ENCODE measurements at regions not wholly inside any gene's neighbourhood (a gene's known extent, or its start where the extent isn't known, plus 50 kb on each side); places are given as distances from the start of the nearest gene placed in this dataset.

GRCh38 chr7:51732116-51732515 lies 415.5 kb upstream of the COBL start:
- intact Hi-C loops (cut with DNase I), result no loop called here
- ATAC-seq (no peak), DNase-seq (no peak)
- 54% methylated on average over 5 of the region's 5 CpGs for WGBS
- Histone ChIP-seq H3K27ac (ENCODE audit: low read length) (no peak overlapping the region), H3K4me1 (ENCODE audit: control insufficient read depth, insufficient read depth, low read length) (no peaks in the 10 kb centered on the region), H3K4me3 (ENCODE audit: low read length) (no peak overlapping the region), H3K27me3 (ENCODE audit: control insufficient read depth, insufficient read depth) (no peaks in the 10 kb centered on the region), H3K9me3 (ENCODE audit: control insufficient read depth, low read length) (no peaks in the 10 kb centered on the region)

DNA sequence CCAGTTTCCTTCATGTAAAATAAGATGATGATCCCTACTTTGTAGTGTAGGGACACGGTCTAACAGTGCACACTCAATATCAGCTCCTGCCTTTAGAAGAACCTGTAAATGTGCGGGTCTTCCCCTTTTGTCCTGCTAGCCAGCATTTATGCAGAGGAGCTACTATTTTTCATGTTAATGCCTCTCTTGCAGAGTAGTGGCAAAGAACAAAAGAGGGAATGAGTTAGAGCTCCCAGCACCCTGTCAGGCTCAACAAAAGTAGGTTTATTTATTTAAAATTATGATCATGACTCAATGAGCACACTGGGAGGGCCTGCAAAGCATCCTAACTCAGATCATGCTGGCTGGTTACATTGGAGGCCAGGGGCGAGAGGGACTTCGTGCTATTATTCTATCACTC lies 414.5 kb upstream of the COBL start:
- H3K9me3 ChIP-seq (ENCODE audit: control insufficient read depth, low read length), result no peaks in the 10 kb centered on the region
- H3K27me3 ChIP-seq (ENCODE audit: control insufficient read depth, insufficient read depth), result no peaks in the 10 kb centered on the region
- H3K27ac ChIP-seq (ENCODE audit: low read length), result no peak overlapping the region
- intact Hi-C loops (cut with DNase I), result no loop called here
- ATAC-seq, result no peak
- H3K4me1 ChIP-seq (ENCODE audit: control insufficient read depth, insufficient read depth, low read length), result no peaks in the 10 kb centered on the region
- DNase-seq, result no peak
- WGBS, result 33% methylated on average over 4 of the region's 4 CpGs
- no peak overlapping the region for H3K4me3 ChIP-seq (ENCODE audit: low read length)

- no peaks in the 10 kb centered on the region for H3K4me1 ChIP-seq (ENCODE audit: control insufficient read depth, insufficient read depth, low read length)
- WGBS, result 34% methylated on average over 2 of the region's 2 CpGs
- DNase-seq (no peak), ATAC-seq (no peak)
- intact Hi-C loops (cut with DNase I), result no loop called here
- H3K9me3 ChIP-seq (ENCODE audit: control insufficient read depth, low read length), result no peaks in the 10 kb centered on the region
- H3K27me3 ChIP-seq (ENCODE audit: control insufficient read depth, insufficient read depth), result no peaks in the 10 kb centered on the region
- no peak overlapping the region for H3K4me3 ChIP-seq (ENCODE audit: low read length)
- no peak overlapping the region for H3K27ac ChIP-seq (ENCODE audit: low read length)
Observed at GRCh38 chr7:51727441-51727840, 410.8 kb upstream of the COBL start.

- no peak for DNase-seq
- no peaks in the 10 kb centered on the region for H3K27me3 ChIP-seq (ENCODE audit: control insufficient read depth, insufficient read depth)
- no peak overlapping the region for H3K27ac ChIP-seq (ENCODE audit: low read length)
- intact Hi-C loops (cut with DNase I), result no loop called here
- no peaks in the 10 kb centered on the region for H3K9me3 ChIP-seq (ENCODE audit: control insufficient read depth, low read length)
- no peaks in the 10 kb centered on the region for H3K4me1 ChIP-seq (ENCODE audit: control insufficient read depth, insufficient read depth, low read length)
- 8% methylated on average over 1 of the region's 1 CpG for WGBS
- ATAC-seq, result no peak
- H3K4me3 ChIP-seq (ENCODE audit: low read length), result no peak overlapping the region
Observed at GRCh38 chr7:51706851-51707250, 390.2 kb upstream of the COBL start.

GRCh38 chr7:51705701-51706100 lies 389.1 kb upstream of the COBL start:
- Histone ChIP-seq H3K9me3 (ENCODE audit: control insufficient read depth, low read length) (no peaks in the 10 kb centered on the region), H3K4me1 (ENCODE audit: control insufficient read depth, insufficient read depth, low read length) (no peaks in the 10 kb centered on the region), H3K4me3 (ENCODE audit: low read length) (no peak overlapping the region), H3K27ac (ENCODE audit: low read length) (no peak overlapping the region), H3K27me3 (ENCODE audit: control insufficient read depth, insufficient read depth) (no peaks in the 10 kb centered on the region)
- DNase-seq, result peak in 1 of 3 donors; percentile 37
- intact Hi-C loops (cut with DNase I), result no loop called here
- WGBS, result 43% methylated on average over 3 of the region's 3 CpGs
- ATAC-seq, result no peak

GRCh38 chr7:51702673-51703072 lies 386.1 kb upstream of the COBL start:
- no peak for DNase-seq
- H3K9me3 ChIP-seq (ENCODE audit: control insufficient read depth, low read length), result no peaks in the 10 kb centered on the region
- 90% methylated on average over 3 of the region's 3 CpGs for WGBS
- ATAC-seq, result no peak
- no peaks in the 10 kb centered on the region for H3K27me3 ChIP-seq (ENCODE audit: control insufficient read depth, insufficient read depth)
- intact Hi-C loops (cut with DNase I), result no loop called here
- no peaks in the 10 kb centered on the region for H3K4me1 ChIP-seq (ENCODE audit: control insufficient read depth, insufficient read depth, low read length)
- no peak overlapping the region for H3K27ac ChIP-seq (ENCODE audit: low read length)
- H3K4me3 ChIP-seq (ENCODE audit: low read length), result no peak overlapping the region

DNA sequence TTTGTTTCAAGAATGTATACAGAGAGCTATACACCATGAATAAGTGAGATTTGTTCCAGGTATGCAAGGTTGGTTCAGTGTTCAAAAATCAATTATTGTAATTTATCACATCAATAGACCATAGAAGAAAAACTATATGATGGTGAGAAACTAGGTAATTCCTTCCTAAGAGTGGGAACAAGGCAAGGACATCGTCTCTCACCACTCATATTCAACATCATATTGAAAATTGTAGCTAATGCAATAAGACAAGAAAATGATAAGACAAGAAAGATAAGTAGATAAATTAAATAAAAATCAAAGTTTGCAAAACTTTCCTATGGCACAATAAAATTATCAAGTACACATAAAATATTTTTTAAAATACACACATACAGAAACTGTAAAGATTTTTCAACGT lies 385.3 kb upstream of the COBL start:
- H3K27ac ChIP-seq (ENCODE audit: low read length), result no peak overlapping the region
- H3K27me3 ChIP-seq (ENCODE audit: control insufficient read depth, insufficient read depth), result no peaks in the 10 kb centered on the region
- H3K4me3 ChIP-seq (ENCODE audit: low read length), result no peak overlapping the region
- H3K9me3 ChIP-seq (ENCODE audit: control insufficient read depth, low read length), result no peaks in the 10 kb centered on the region
- no peak for DNase-seq
- 87% methylated on average over 2 of the region's 2 CpGs for WGBS
- ATAC-seq, result no peak
- intact Hi-C loops (cut with DNase I), result no loop called here
- H3K4me1 ChIP-seq (ENCODE audit: control insufficient read depth, insufficient read depth, low read length), result no peaks in the 10 kb centered on the region

DNA sequence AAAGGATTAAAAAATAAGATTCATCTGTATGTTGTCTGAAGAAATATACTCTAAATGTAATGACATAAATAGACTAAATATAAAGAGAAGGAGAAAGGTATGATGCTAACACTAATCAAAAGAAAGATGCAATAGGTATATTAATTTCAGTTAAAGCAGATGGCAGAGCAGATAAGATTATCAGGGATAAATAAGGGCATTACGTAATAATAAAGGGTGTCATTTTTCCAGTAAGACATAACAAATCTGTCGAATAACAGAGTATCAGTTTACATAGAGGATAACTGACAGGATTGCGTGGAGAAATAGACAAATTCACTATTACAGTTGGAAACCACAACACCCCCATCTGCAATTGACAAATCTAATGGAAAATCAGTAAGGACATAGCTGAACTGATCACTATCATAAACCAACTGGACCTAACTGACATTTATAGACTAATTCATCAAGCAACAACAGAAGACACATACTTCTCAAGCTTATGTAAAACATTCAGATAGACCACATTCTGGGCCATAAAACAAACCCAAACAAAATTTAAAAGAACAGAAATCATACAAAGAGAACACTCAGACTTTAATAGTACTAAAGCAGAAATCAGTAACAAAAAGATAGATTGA lies 384.1 kb upstream of the COBL start:
- Histone ChIP-seq H3K9me3 (ENCODE audit: control insufficient read depth, low read length) (no peaks in the 10 kb centered on the region), H3K27ac (ENCODE audit: low read length) (no peak overlapping the region), H3K27me3 (ENCODE audit: control insufficient read depth, insufficient read depth) (no peaks in the 10 kb centered on the region), H3K4me1 (ENCODE audit: control insufficient read depth, insufficient read depth, low read length) (no peaks in the 10 kb centered on the region), H3K4me3 (ENCODE audit: low read length) (no peak overlapping the region)
- WGBS, result 85% methylated on average over 3 of the region's 3 CpGs
- DNase-seq, result no peak
- intact Hi-C loops (cut with DNase I), result no loop called here
- ATAC-seq, result no peak

DNA sequence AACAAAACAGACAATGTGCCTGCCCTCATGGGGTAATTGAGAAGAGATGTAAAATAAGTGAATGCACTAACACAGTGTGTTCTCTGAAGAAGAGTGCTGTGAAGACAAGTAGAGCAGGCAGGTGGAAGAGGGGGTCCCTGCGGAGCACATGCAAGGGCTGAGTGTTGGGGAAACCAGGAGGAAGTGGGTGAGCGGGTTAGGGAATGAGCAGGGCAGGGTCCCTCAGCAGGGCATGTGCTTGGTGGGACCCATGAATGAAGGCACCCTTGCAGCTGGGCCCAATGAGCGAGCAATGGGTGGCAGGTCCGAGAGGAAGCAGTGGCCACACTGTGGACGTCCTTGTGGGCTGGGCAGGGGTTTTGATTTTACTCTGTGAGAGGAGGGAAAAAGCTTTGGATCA lies 376.6 kb upstream of the COBL start:
- Histone ChIP-seq H3K27ac (ENCODE audit: low read length) (no peak overlapping the region), H3K9me3 (ENCODE audit: control insufficient read depth, low read length) (no peaks in the 10 kb centered on the region), H3K27me3 (ENCODE audit: control insufficient read depth, insufficient read depth) (no peaks in the 10 kb centered on the region), H3K4me3 (ENCODE audit: low read length) (no peak overlapping the region), H3K4me1 (ENCODE audit: control insufficient read depth, insufficient read depth, low read length) (no peaks in the 10 kb centered on the region)
- no peak for DNase-seq
- intact Hi-C loops (cut with DNase I), result no loop called here
- 78% methylated on average over 5 of the region's 5 CpGs for WGBS
- ATAC-seq, result no peak

DNA sequence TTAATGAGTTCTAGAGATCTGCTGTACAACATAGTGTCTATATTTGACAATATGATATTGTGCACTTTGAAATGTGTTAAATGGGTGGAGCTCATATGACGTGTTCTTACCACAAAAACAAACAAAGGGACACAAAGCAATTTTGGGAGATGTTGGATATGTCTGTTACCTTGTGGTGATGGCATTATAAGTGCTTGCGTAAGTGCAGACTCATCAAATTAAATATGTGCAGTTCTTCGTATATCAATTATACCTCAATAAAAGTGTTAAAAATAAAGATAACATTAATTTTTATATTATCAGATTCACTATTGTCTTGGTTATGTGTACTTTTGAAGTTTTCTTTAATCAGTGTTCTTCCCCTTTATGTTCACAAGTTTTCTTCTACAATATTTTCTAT lies 372.9 kb upstream of the COBL start:
- H3K27ac ChIP-seq (ENCODE audit: low read length), result no peak overlapping the region
- ATAC-seq (no peak), DNase-seq (no peak)
- intact Hi-C loops (cut with DNase I), result no loop called here
- H3K4me3 ChIP-seq (ENCODE audit: low read length), result no peak overlapping the region
- H3K27me3 ChIP-seq (ENCODE audit: control insufficient read depth, insufficient read depth), result no peaks in the 10 kb centered on the region
- 83% methylated on average over 3 of the region's 3 CpGs for WGBS
- no peaks in the 10 kb centered on the region for H3K9me3 ChIP-seq (ENCODE audit: control insufficient read depth, low read length)
- H3K4me1 ChIP-seq (ENCODE audit: control insufficient read depth, insufficient read depth, low read length), result no peaks in the 10 kb centered on the region

GRCh38 chr7:51685794-51686193 lies 369.2 kb upstream of the COBL start:
- Histone ChIP-seq H3K27ac (ENCODE audit: low read length) (no peak overlapping the region), H3K9me3 (ENCODE audit: control insufficient read depth, low read length) (no peaks in the 10 kb centered on the region), H3K4me3 (ENCODE audit: low read length) (no peak overlapping the region), H3K4me1 (ENCODE audit: control insufficient read depth, insufficient read depth, low read length) (no peaks in the 10 kb centered on the region), H3K27me3 (ENCODE audit: control insufficient read depth, insufficient read depth) (no peaks in the 10 kb centered on the region)
- intact Hi-C loops (cut with DNase I), result no loop called here
- 81% methylated on average over 4 of the region's 4 CpGs for WGBS
- DNase-seq, result no peak
- ATAC-seq, result no peak
